ENCODE measurements at regions not wholly inside any gene's neighbourhood (a gene's known extent, or its start where the extent isn't known, plus 50 kb on each side); places are given as distances from the start of the nearest gene placed in this dataset.
"Not testable (repeated sequence)": the region's sequence is repeated elsewhere in the genome, so short reads cannot be mapped to it uniquely, and the experiment has no call there.

- TF ChIP-seq CTCF (IDR thresholded peaks at IDR 0.05; ENCODE audit: poor library complexity); EZH2 (IDR thresholded peaks at IDR 0.05; ENCODE audit: borderline replicate concordance); EZH2phosphoT487 (IDR thresholded peaks at IDR 0.05; ENCODE audit: low read depth, severe bottlenecking, unreplicated experiment): not testable (repeated sequence)
Measured at GRCh38 chr16:22651111-22651817, 140.6 kb downstream of the NPIPB5 start.

All from hepatocyte (in vitro differentiated cells).